HG03280 (cell line): ENCODE measurements at regions not wholly inside any gene's neighbourhood (a gene's known extent, or its start where the extent isn't known, plus 50 kb on each side); places are given as distances from the start of the nearest gene placed in this dataset.

ENCODE experiments used
- ATAC-seq: cut with Tn5 transposase; IDR thresholded peaks from one replicate; pipeline ENCODE4 v1.9.1; 2021; ENCODE audit warnings: mild to moderate bottlenecking, moderate library complexity; ENCODE audit not compliant: unreplicated experiment

DNA sequence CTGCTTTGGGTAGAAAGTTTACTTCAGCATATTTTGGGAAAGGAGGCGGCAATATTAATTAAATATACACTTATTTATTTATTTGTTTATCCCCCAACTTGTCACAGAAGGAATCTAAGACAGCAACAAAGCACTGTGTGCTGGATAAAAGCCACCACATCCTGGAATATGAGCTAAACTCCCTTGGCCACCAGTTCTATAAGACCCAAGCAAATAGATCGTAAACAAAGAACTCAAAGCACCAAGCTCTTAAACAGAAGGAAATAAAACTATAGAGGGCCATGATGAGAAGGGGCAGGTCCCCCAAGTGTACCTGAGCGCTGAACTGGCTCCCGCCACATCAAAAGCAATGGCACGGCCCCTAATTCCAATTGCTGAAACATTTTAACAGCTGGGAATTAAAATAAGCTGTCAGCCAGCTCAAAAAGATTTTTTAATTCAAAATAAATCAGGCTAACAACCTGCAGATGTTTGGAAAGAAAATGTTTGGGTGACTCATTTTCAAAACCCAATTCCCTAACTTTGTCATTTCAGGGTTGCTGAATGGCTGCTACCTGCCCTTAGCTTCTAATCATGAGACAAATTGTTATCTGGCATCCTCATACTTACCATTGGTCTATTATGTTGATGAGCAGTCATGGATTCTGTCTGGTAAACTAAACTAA is 127.1 kb downstream of the SLC30A10 start:
- ATAC-seq = no peak

DNA sequence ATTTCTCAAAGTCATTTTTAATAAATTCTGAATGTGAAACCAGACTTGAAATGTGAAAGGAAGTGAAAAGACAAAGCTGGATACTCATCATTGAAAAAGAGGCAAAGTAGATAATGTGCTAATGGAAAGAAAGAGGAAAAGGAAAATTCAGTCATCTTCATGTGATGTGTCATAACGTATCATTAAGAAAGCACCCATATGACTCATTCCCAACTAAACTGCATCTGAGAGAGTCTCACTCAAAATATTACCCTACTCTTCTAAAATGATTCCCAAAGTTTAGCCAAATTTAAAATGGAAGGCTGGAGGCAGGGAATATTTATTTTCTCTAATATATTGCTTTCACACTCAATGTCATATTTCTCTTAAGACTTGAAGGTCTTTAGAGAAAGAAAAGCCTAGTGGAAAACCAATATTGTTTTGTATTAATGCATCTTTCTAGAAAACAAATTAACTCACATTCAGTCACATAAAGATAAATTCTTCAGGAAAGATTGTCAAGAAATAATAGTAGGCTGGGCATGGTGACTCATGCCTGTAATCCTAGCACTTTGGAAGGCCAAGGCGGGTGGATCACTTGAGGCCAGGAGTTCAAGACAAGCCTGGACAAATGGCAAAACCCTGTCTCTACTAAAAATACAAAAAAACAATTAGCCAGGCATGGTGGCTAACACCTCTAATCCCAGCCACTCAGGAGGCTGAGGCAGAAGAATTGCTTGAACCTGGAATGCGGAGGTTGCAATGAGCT is 129.9 kb downstream of the SLC30A10 start:
- no peak for ATAC-seq

DNA sequence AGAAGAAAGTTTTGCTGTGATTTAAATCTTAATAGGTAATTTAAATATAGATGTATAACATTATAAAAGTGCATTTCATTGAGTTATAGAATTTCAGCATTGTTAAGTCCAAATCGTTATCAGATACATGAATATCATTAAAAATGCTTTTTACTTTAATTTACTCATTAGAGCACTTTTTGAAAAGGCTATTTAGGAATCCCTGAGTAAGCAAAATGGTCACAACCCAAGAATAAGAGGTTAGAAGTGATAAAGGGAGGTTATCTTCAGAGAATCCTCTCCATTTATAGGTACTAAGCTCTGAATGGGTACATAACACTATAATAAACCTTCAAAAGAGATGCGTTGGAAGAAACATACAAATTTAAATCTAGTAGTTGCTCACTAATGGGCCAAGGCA is 130.7 kb downstream of the SLC30A10 start:
- no peak for ATAC-seq

DNA sequence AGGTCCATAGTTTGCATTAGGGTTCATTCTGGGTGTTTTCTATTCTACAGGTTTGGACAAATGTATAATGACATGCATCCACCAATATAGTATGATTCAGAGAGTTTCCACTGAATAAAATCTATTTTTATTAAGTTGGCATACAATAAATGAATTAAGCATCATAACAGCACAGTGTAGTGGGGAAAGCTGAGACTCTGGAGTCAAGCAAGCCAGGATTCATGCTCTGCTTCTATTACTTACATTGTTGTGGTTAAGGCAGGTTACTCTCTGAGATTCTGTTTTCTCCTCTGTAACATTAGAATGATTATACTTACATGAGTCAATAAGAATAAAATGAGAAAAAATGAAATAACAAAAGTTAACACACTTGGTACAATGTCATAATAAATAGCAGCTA is 131.3 kb downstream of the SLC30A10 start:
- ATAC-seq = no peak

DNA sequence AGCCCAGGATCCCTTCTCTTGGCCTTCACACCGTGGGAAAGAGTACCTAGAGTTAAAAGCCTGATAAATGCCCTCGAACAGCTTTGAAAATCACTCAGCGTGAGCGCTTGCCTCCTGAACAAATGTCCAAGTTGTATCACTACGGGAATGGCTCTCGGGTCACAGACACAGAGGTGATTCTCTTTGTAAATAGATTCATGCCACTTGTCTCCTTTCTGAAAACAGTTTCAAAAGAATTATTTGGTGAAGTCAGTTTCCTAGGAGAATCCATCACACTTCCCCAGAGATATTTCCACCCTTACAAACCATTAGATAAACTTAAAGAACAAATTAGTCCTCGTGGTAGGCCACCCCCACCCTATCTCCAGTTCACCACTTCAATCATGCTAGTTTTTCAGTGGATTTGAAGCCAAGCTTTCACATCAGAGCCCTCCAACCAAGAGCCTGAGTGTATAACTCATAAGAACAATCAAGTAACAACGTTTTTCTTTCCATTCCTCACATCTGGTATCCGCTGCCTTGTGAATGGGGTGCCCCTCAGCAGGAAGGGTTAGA is 132.9 kb downstream of the SLC30A10 start:
- ATAC-seq = no peak

DNA sequence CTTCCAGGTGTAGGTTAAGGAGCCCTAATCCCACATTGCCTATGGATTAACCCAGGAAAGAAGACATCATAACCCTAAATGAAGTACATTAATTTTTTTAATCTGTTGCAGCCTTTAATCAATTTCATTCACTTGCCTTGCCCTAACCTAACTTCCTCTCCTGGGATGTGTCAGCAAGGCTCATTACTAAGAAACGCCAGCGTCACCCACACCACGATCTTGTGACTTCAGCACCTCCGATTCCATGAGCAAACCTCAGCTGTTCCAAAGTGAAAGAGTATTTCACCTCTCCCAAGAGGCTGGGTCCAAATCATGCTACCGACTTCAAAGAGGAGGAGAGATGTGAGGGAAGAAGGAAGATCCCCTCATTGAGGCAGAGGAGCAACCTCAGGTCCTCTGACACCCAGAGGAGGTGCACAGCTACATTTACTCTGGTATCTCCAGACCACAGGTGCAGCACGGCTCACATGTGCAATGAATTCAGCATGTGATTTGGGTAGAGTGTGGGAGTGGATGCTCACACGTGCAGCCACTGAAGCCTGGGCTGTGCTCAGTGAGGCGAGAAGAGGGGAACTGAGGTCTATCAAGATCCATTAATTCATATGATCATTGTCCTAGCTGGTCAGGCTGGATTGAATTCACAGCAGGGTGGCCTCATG is 134.1 kb downstream of the SLC30A10 start:
- ATAC-seq = no peak

DNA sequence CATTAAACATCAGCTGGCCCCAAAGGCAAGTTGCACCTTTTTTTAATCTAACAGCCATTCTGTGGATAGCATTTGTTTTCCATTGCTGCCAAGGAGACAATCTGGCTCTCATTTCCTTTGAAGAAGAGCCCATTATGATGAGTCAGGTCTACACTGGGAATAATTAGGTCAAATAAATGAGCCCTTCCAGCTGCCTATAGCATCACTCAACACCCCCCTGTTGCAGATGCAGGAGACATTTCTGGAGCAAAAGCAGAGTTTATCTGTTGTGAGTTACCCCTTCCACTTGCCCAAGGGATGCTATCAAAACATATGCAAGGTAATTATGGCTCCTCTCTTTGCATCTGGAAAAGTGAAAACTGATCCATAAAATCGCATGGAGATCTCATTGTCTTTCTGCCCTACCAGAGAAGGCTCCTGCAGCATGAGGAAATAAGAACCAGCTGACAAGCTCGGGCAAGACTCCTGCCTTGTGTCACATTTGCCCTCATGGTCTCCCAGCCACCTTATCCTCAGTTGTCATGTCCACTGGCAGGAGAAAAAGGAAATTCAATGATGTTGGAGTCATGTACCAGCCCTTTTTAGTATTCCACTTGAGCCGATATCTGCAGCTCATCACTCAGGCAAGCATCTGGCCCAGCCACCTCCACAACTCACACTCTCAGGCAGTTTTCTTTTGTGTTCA is 135.9 kb downstream of the SLC30A10 start:
- no peak for ATAC-seq

DNA sequence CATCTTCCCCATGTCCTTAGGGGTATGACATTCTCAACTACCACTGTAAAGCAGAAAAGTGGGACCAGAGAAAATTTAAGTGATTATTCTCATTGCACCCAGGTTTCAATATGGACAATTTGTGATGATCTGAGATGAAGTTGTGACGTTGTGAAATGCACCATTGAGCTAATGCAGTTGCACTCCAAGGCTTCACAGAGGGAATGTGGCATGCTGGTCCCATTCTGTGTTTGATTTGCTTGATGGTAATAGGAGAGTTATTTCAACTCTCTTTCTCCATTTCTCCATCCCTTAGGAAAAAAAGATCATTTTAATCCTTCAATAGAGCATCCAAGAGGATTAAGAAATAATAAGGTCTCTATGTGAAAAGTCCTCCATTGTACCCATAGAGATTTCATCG is 136.6 kb downstream of the SLC30A10 start:
- ATAC-seq = no peak

DNA sequence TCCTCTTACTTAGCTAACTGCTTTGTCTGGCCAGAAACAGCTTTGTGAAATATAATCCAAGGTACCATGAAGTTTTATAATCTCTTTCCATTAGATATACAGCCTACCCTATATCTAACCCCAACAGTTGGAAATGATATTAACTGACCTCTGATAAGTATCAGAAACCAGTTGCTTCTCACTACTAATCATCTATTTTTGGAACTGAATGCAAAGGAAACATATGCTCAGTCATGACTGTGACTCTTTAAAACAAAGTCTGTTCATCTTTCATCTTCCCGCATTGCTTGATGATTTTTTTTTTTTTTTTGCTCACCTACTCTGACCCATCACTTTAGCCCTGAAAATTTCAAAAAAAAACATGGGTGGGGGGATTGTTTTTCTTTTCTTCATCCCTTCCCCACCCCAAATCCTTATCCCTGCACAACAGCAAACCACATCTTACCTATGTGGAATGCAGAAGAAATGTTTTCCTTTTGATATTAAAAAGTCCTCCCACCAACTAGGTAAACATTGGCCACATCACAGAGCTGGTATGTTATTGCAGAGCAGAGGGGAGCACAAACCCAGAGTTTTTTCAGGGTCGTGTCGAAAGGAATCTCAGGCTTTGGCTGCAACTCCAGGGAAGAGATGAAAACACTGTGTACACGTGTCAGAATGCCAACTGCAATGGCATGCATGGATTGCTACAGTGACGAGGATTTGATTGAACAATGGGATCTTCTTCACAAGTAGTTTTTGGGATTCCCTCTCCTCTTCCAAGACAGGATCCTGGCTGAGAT is 137.3 kb downstream of the SLC30A10 start:
- ATAC-seq = no peak

DNA sequence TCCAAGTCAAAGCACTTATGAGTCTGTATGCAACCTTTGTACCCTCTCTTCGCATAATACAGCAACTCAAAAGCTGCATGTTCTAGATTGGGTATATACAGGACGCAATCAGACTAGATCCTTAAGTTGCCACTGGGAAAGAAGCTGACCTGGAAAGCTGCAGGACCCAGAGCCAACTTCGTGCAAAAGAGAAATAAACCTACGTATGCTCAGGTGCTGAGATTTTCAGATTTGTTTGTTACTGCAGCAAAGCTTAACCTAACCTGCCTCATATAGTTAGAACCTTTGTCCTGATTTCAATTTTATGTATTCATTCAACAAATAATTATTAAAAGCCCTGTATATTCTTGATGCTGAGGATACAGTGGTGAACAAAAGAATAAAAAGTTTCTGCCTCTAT is 139.7 kb downstream of the SLC30A10 start:
- no peak for ATAC-seq

DNA sequence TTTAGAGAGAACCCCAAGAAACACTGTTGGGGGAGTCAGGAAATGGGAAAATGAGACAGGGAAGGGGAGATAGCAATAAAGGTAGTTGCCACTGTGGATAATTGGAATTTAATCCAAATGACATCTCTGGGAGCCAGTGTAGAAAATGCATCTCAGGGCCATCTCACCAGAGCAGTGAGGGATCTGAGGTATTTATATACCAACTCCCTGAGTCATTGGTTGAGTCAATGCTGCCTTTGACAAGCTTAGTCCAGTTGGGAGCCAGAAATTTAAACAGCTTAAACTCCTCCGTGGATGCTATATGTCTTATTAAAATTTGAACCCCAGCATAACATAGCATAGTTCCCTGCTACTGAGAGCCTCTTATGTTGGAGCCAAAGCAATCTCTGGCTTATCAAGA is 140.3 kb downstream of the SLC30A10 start:
- no peak for ATAC-seq

DNA sequence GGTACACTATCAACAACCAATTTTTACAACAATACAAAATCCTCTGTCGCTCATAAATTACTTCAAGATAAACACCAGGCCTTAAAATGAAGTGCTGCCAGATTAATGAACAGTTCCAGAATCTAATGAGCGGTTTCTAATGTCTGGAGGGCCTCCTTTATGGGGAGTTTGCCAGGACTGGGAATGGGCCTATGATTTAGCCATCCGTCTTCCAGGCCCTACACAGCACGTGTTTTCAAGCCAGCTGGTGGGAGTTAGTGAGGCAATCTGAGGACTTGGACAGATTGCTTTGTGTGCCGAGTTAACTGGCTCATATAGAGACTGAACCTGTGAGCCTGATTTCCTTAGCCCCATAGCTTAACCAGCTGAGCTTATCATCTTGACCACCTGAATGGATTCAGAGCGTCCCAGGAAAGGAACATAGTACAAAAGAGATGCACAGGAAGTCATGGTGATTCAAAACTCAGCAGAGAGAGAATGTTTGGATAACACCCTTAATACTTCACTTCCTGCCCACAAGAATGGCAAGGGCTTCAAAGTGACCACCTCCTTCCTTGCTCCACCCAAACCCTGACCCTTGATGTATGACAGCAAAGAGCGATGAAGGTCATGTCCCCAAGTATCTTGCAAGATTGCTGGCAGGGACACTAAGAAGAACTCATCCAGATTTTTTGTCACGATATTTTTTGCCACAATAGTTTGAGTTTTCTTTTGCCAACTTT is 143.5 kb downstream of the SLC30A10 start:
- ATAC-seq = no peak

DNA sequence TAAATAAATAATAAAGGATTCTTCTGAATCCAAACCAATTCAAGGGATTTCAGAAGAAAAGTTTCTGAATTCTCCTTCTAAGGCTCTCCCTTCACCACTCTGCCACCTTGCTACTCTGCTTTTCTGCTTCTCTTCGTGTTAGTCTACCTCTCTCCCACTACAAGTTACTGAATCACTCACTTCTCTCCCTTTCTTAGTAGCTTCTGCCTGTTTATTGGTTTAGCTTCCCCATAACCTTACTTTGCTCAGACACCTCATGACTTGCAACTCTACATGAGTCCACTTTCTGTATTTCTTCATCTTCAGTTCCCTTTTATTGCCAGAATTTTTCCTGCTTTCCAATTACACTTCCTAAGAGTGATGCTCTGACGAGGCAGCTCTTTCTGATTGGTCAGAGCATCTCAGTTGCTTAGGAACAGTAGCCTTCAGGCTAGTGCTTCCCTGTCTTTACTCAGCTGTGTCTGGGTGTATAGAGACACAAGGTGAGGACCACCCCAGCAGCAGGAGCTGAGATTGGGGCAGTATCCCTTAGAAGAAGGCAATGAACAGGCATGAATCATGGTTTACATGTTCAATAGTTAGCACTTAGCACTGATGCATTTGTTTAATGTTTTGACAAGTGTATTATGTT is 144.6 kb downstream of the SLC30A10 start:
- no peak for ATAC-seq

DNA sequence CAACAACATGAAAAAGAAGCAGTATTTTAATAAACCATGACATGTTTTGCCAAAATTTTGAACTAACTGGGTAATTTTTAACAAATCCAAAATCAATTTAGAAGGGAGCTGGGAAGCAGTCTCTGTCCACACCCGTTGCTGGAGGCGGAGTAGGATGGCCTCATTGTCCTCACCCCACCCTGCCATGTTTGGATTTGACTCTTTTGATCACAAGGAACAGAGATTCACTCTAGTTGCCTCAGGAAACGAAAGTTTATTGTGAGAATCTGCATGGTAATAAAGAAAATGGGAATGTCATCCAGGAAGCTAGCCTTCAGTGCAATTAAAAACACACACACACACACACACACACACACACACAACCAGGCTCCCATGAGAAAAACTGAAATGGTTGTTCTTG is 145.4 kb downstream of the SLC30A10 start:
- ATAC-seq = no peak

DNA sequence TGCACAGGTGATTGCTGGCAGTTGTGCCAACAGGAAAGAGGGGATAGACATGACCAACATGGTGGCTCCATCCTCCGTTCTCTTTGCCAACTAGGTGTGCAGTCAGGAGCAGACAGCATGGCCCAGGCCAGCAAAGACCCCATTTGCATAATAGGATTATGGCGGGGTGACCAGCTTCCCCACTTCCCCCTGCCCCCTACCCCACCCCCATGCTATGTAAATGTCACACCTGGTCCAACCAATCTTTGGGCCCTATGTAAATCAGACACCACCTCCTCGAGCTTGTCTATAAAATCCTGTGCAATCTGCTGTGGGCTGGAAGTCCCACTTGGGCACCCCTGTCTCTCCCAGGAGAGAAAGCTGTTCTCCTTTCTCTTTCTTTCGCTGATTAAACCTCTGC is 146.0 kb downstream of the SLC30A10 start:
- ATAC-seq = no peak

DNA sequence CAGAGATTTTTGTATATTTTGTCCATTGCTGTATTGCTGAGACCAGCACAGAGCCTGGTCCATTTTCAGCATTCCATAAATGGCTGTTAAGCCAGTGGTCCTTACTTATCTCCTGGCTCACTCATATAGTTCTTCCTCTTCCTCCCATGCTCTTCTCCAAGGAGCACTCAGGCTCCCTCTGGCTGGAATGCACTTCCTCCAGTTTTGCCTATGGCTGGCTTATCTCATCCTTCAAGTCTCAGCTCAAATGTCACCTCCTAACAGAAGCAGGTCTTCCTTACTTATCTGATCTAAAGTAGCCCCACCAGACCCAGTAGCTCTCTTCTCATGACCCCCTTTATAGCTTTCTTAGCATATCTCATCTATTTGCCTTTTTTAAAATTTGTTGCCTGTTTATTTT is 146.9 kb downstream of the SLC30A10 start:
- no peak for ATAC-seq

DNA sequence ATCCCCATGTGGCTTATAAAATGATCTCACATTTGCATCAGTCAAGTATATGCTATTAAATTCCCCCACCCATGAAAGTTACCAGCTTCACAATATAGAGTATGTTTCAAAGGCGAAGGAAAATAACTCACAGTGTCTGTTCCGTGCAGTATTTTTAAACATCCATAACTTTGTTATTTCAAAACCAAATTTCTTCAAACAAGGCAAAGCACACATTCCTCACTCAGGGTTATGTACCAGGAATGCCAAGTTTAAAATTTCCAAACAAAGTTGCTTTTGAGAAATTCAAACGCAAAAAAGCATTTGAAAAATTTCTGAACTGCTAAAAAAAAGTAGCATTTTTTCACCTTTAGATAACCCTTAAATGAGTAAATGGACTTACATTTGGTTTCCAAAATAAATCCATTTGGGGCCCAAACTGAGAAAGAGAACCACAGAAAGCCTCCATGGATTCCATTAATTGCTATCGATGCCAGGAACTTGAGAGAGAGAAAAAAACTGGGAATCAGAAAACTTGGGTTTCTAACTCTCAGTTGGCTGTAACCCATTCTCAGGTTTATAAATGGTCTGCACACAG is 149.5 kb downstream of the SLC30A10 start:
- ATAC-seq = no peak

DNA sequence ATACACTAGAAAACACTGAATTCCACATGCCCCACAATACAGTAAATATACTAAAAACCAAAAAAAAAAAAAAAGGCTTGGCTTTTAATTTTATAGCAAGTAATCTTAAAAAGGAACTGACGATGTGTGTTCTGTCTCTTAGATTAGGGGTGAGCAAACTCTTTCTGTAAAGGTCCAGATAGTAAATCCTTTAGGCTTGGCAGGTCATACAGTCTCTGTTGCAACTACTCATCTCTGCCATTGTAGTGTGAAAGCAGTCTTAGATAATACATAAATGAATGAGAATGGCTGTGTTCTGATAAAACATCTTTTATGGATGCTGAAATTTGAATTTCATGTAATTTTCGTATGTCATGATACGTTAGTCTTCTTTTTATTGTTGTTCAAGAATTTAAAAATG is 150.2 kb downstream of the SLC30A10 start:
- no peak for ATAC-seq

DNA sequence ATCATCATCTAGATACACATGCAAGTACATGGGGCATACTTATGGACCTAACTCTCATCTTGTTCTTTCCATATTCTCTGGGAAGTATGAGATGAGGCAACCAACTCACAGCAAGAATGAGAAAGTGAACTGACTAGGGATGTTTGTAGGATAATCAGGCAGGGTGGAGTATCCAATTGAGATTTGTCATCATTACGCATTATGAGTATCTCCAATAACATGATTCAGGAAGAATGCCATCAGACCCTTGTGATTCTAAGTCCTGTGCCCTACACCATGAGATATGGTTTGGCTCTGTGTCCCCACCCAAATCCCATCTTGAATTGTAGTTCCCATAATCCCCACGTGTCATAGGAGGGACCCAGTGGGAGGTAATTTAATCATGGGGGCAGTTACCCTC is 154.0 kb downstream of the SLC30A10 start:
- no peak for ATAC-seq
